Prostate gland (tissue), 2 donors: ENCODE measurements at regions not wholly inside any gene's neighbourhood (a gene's known extent, or its start where the extent isn't known, plus 50 kb on each side); places are given as distances from the start of the nearest gene placed in this dataset.

ENCODE experiments used
- DNase-seq: peaks from one replicate; pipeline ENCODE4 v3.0.0-alpha.2; 2019; ENCODE audit warnings: low spot score
- H3K27ac ChIP-seq, 2 donors: fragments of 200-600 bp; sonication (generic); 2 replicates each; pipeline ENCODE4 v1.5.1; 2017 to 2019
- H3K27me3 ChIP-seq: fragments of 200-600 bp; sonication (generic); replicated peaks from 2 replicates; pipeline ENCODE4 v1.5.1; 2019; ENCODE audit not compliant: insufficient read depth
- H3K36me3 ChIP-seq, 2 donors: fragments of 200-600 bp; sonication (generic); 1 replicate in 1 of 2; 2 replicates in 1 of 2; pipeline versions ENCODE4 v1.5.1 to v1.8.1; 2017 to 2019
- H3K4me1 ChIP-seq: fragments of 200-600 bp; sonication (generic); replicated peaks from 2 replicates; pipeline ENCODE4 v1.5.1; 2019
- H3K4me3 ChIP-seq, 2 donors: fragments of 200-600 bp; sonication (generic); 2 replicates each; pipeline ENCODE4 v1.5.1; 2017 to 2019
- H3K9me3 ChIP-seq: fragments of 200-600 bp; sonication (generic); 2 replicates; pipeline ENCODE4 v1.5.1; 2017
- CTCF ChIP-seq, 4 experiments: fragments of 200-600 bp in 2 of 4; fragments of 450-650 bp in 2 of 4; sonication (generic) in 2 of 4; IDR thresholded peaks; 1 replicate in 3 of 4; 2 replicates in 1 of 4; pipeline ENCODE4 v1.5.1; 2016 to 2019; ENCODE audit warnings: antibody characterized with exemption in 4 of 4, mild to moderate bottlenecking in 2 of 4, moderate library complexity in 2 of 4
- POLR2A ChIP-seq: fragments of 450-650 bp; IDR thresholded peaks from one replicate; pipeline ENCODE4 v1.6.1; 2016; ENCODE audit warnings: antibody characterized with exemption, mild to moderate bottlenecking
- POLR2AphosphoS5 ChIP-seq: sonication (generic); formaldehyde crosslinking; IDR thresholded peaks from one replicate; pipeline ENCODE4 v1.6.1; 2017; ENCODE audit warnings: antibody characterized with exemption
- WGBS: methylation state at CpG from one replicate; pipeline ENCODE4 v1.1.5; 2018; 5-methylcytosine and 5-hydroxymethylcytosine counted together
- intact Hi-C: fragments of 100-400 bp; cut with DNase I; formaldehyde crosslinking; loops from one replicate; pipeline ENCODE4 v1.14.2; 2022

- no peak for TF ChIP-seq POLR2AphosphoS5
- TF ChIP-seq POLR2A, result no peak
- TF ChIP-seq CTCF (IDR thresholded peaks at IDR 0.05), result no peak
- no peak overlapping the region for H3K4me3 ChIP-seq
- H3K36me3 ChIP-seq, result no peaks in the 10 kb centered on the region
- H3K27me3 ChIP-seq, result no peaks in the 10 kb centered on the region
- no peaks in the 10 kb centered on the region for H3K4me1 ChIP-seq
- DNase-seq, result no peak
- 96% methylated on average over 6 of the region's 6 CpGs for WGBS
- no peak overlapping the region for H3K27ac ChIP-seq
- H3K9me3 ChIP-seq, result no peaks in the 10 kb centered on the region
- intact Hi-C loops, result no loop called here
Observed at GRCh38 chr6:21895555-21895954, 302.0 kb downstream of the SOX4 start.

GRCh38 chr6:21898107-21898796 lies 304.7 kb downstream of the SOX4 start:
- Histone ChIP-seq H3K9me3 (no peaks in the 10 kb centered on the region), H3K27ac (no peak overlapping the region), H3K36me3 (no peaks in the 10 kb centered on the region), H3K4me3 (no peak overlapping the region), H3K27me3 (no peaks in the 10 kb centered on the region), H3K4me1 (no peaks in the 10 kb centered on the region)
- no peak for TF ChIP-seq POLR2A
- no peak for TF ChIP-seq CTCF (IDR thresholded peaks at IDR 0.05)
- no peak for DNase-seq
- intact Hi-C loops, result no loop called here
- 80% methylated on average over 5 of the region's 5 CpGs for WGBS

- H3K27me3 ChIP-seq, result no peaks in the 10 kb centered on the region
- no peak overlapping the region for H3K4me3 ChIP-seq
- intact Hi-C loops, result no loop called here
- 87% methylated on average over 6 of the region's 6 CpGs for WGBS
- no peaks in the 10 kb centered on the region for H3K9me3 ChIP-seq
- no peaks in the 10 kb centered on the region for H3K36me3 ChIP-seq
- TF ChIP-seq POLR2AphosphoS5 (no peak), POLR2A (no peak), CTCF (IDR thresholded peaks at IDR 0.05) (no peak)
- no peaks in the 10 kb centered on the region for H3K4me1 ChIP-seq
- no peak for DNase-seq
- H3K27ac ChIP-seq, result no peak overlapping the region
Observed at GRCh38 chr6:21899708-21900107, 306.2 kb downstream of the SOX4 start.

- TF ChIP-seq CTCF (IDR thresholded peaks at IDR 0.05) (no peak), POLR2AphosphoS5 (no peak), POLR2A (no peak)
- 58% methylated on average over 2 of the region's 2 CpGs for WGBS
- intact Hi-C loops, result no loop called here
Observed at GRCh38 chr6:21900730-21901129, 307.2 kb downstream of the SOX4 start.

GRCh38 chr6:21902628-21903169 lies 309.1 kb downstream of the SOX4 start:
- TF ChIP-seq POLR2A (no peak), CTCF (IDR thresholded peaks at IDR 0.05) (no peak), POLR2AphosphoS5 (no peak)
- Histone ChIP-seq H3K4me3 (no peak overlapping the region), H3K27ac (no peak overlapping the region), H3K4me1 (no peaks in the 10 kb centered on the region), H3K9me3 (no peaks in the 10 kb centered on the region), H3K27me3 (no peaks in the 10 kb centered on the region), H3K36me3 (no peaks in the 10 kb centered on the region)
- WGBS, result 76% methylated on average over 7 of the region's 7 CpGs
- intact Hi-C loops, result no loop called here
- DNase-seq, result no peak

More at GRCh38 chr6:21900730-21901129, 307.2 kb downstream of the SOX4 start:
- H3K9me3 ChIP-seq, result no peaks in the 10 kb centered on the region
- H3K4me1 ChIP-seq, result no peaks in the 10 kb centered on the region
- no peaks in the 10 kb centered on the region for H3K27me3 ChIP-seq
- no peak overlapping the region for H3K27ac ChIP-seq
- H3K4me3 ChIP-seq, result no peak overlapping the region
- no peaks in the 10 kb centered on the region for H3K36me3 ChIP-seq
- no peak for DNase-seq
